ENCODE measurements at regions not wholly inside any gene's neighbourhood (a gene's known extent, or its start where the extent isn't known, plus 50 kb on each side); places are given as distances from the start of the nearest gene placed in this dataset.

- no peak for TF ChIP-seq CTCF (IDR thresholded peaks at IDR 0.05; ENCODE audit: low read depth, low read length)
- TF ChIP-seq EZH2phosphoT487 (IDR thresholded peaks at IDR 0.05; ENCODE audit: low read depth), result no peak
Measured at GRCh38 chr6:125564941-125565340, 184.5 kb upstream of the HEY2 start.

Data from OCI-LY3 (cell line).